ENCODE measurements at regions not wholly inside any gene's neighbourhood (a gene's known extent, or its start where the extent isn't known, plus 50 kb on each side); places are given as distances from the start of the nearest gene placed in this dataset.

DNA sequence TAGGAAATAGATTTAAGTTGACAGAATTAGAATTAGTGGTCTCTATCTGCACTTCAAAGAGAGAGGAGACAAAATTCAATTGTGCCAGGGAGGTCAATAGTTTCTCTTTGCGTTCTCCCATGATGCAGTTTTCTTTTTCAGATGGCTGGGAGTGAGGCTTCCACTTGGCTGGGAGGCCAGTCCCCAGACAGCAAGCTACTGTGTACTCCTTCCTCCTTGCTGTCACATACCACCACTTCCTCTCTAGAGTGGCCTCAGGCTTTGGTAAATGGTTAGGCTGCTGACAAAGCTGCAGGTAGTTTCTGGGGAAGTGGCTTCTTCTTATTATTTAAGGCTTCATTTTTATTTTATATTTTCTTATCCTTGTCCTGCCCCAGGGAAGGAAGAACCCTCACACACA is 106.2 kb upstream of the HS3ST4 start:
- TF ChIP-seq, protein P1, sequence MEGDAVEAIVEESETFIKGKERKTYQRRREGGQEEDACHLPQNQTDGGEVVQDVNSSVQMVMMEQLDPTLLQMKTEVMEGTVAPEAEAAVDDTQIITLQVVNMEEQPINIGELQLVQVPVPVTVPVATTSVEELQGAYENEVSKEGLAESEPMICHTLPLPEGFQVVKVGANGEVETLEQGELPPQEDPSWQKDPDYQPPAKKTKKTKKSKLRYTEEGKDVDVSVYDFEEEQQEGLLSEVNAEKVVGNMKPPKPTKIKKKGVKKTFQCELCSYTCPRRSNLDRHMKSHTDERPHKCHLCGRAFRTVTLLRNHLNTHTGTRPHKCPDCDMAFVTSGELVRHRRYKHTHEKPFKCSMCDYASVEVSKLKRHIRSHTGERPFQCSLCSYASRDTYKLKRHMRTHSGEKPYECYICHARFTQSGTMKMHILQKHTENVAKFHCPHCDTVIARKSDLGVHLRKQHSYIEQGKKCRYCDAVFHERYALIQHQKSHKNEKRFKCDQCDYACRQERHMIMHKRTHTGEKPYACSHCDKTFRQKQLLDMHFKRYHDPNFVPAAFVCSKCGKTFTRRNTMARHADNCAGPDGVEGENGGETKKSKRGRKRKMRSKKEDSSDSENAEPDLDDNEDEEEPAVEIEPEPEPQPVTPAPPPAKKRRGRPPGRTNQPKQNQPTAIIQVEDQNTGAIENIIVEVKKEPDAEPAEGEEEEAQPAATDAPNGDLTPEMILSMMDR (IDR thresholded peaks at IDR 0.05; ENCODE audit: poor library complexity, severe bottlenecking) = no peak
- TF ChIP-seq EP300 (conservative IDR thresholded peaks at IDR 0.05; ENCODE audit: poor library complexity, severe bottlenecking) (no peak), EZH2 (IDR thresholded peaks at IDR 0.05; ENCODE audit: borderline replicate concordance, insufficient read depth, low read length, poor library complexity, severe bottlenecking) (no peak), TAF1 (IDR thresholded peaks at IDR 0.05; ENCODE audit: low read depth) (no peak), SMC3 (conservative IDR thresholded peaks at IDR 0.05; ENCODE audit: poor library complexity) (no peak), RAD21 (conservative IDR thresholded peaks at IDR 0.05) (no peak), MXI1 (conservative IDR thresholded peaks at IDR 0.05; ENCODE audit: poor library complexity, severe bottlenecking) (no peak)

Data from neural cell (in vitro differentiated cells).